Ishikawa (cell line): ENCODE measurements at regions not wholly inside any gene's neighbourhood (a gene's known extent, or its start where the extent isn't known, plus 50 kb on each side); places are given as distances from the start of the nearest gene placed in this dataset.

Experiments
- CEBPB ChIP-seq: IDR thresholded peaks from 2 replicates; pipeline ENCODE4 v1.6.1; 2012
- EP300 ChIP-seq: IDR thresholded peaks from 2 replicates; pipeline ENCODE4 v1.6.1; 2012; ENCODE audit warnings: borderline replicate concordance
- RAD21 ChIP-seq: IDR thresholded peaks from 2 replicates; pipeline ENCODE4 v1.6.1; 2012; ENCODE audit warnings: low read depth
- TAF1 ChIP-seq: IDR thresholded peaks from 2 replicates; pipeline ENCODE4 v1.6.1; 2012; ENCODE audit warnings: low read depth, mild to moderate bottlenecking
- YY1 ChIP-seq: IDR thresholded peaks from 2 replicates; pipeline ENCODE4 v1.6.1; 2012; ENCODE audit warnings: low read depth
- TF ChIP-seq, protein P1 (sequence below): IDR thresholded peaks from 2 replicates; pipeline ENCODE4 v1.6.1; 2012

- TF ChIP-seq CEBPB, result no peak
- no peak for TF ChIP-seq RAD21
- TF ChIP-seq YY1, result no peak
- TF ChIP-seq EP300, result no peak
- TF ChIP-seq, protein P1, sequence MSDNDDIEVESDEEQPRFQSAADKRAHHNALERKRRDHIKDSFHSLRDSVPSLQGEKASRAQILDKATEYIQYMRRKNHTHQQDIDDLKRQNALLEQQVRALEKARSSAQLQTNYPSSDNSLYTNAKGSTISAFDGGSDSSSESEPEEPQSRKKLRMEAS, result no peak
- no peak for TF ChIP-seq TAF1
These were observed 663.9 kb upstream of the DEFB115 start for GRCh38 chr20:30593572-30593971.
